Upper lobe of left lung (tissue), 6 donors: ENCODE measurements at regions not wholly inside any gene's neighbourhood (a gene's known extent, or its start where the extent isn't known, plus 50 kb on each side); places are given as distances from the start of the nearest gene placed in this dataset.

ENCODE experiments used
- ATAC-seq, 2 donors: fragments of 200-7000 bp; cut with Tn5 transposase; one replicate each; pipeline ENCODE4 v1.9.1; 2022; ENCODE audit warnings: mild to moderate bottlenecking in 2 of 2, moderate library complexity in 2 of 2; ENCODE audit not compliant: low FRiP score in 2 of 2
- DNase-seq, 2 donors: peaks; one replicate each; pipeline ENCODE4 v3.0.0-alpha.2; 2019 to 2020
- H3K27ac ChIP-seq, 4 donors: fragments of 200-600 bp; sonication (generic); one replicate each; pipeline ENCODE4 v1.5.1; 2016 to 2019
- H3K27me3 ChIP-seq, 4 donors: fragments of 200-600 bp; sonication (generic); one replicate each; pipeline ENCODE4 v1.5.1; 2017 to 2019
- H3K36me3 ChIP-seq, 4 donors: fragments of 200-600 bp; sonication (generic); one replicate each; pipeline ENCODE4 v1.5.1; 2016 to 2019
- H3K4me1 ChIP-seq, 4 donors: fragments of 200-600 bp; sonication (generic); one replicate each; pipeline ENCODE4 v1.5.1; 2018 to 2019
- H3K4me3 ChIP-seq, 4 donors: fragments of 200-600 bp; sonication (generic); one replicate each; pipeline ENCODE4 v1.5.1; 2017 to 2019; ENCODE audit warnings: mild to moderate bottlenecking in 2 of 4, moderate library complexity in 1 of 4
- H3K9me3 ChIP-seq, 4 donors: fragments of 200-600 bp; sonication (generic); one replicate each; pipeline ENCODE4 v1.5.1; 2018 to 2019
- EP300 ChIP-seq, 4 donors: sonication (generic); formaldehyde crosslinking; IDR thresholded peaks; one replicate each; pipeline ENCODE4 v1.5.1; 2017; ENCODE audit warnings: antibody characterized with exemption in 4 of 4, control low read depth in 2 of 4
- POLR2A ChIP-seq, 4 donors: fragments of 450-650 bp; IDR thresholded peaks; one replicate each; pipeline ENCODE4 v1.5.1; 2016 to 2017; ENCODE audit warnings: antibody characterized with exemption in 4 of 4, mild to moderate bottlenecking in 2 of 4
- POLR2AphosphoS5 ChIP-seq, 2 donors: sonication (generic); formaldehyde crosslinking; IDR thresholded peaks; one replicate each; pipeline ENCODE4 v1.5.1; 2017; ENCODE audit warnings: antibody characterized with exemption in 2 of 2
- WGBS, 2 donors: methylation state at CpG; one replicate each; pipeline ENCODE4 v1.1.5; 2017 to 2018; 5-methylcytosine and 5-hydroxymethylcytosine counted together
- TF ChIP-seq, protein P1 (sequence below), 6 experiments: fragments of 450-650 bp in 4 of 6; fragments of 200-600 bp in 2 of 6; sonication (generic) in 2 of 6; IDR thresholded peaks; one replicate each; pipeline ENCODE4 v1.5.1; 2016 to 2019; ENCODE audit warnings: antibody characterized with exemption in 6 of 6
- donor health status: DM: no; HTN: no; CAD: no; lungs with moderate emphysema.
- donor health status: DM: no; HTN: yes; CAD: no; lungs with severe emphysema.

DNA sequence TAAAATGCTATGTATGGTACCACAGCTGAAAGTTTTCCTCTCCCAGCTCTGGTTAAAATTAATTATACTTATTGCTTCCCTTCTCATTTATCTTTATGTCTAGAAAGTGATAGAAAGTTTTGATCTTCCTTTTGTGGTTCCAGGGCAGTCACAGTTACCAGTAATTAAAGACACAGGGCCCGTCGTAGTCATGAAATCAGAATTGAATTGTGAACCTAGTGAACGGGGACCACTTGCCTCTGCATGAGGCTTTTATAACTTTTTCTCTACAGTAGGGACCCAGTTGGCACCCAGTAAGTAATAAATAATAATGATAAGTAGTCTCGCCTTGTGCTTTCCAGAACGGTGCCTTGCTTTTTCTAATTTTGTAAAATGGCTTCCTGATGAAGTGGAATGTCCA, 231.7 kb upstream of the SATB1 start:
- H3K4me3 ChIP-seq = no peak overlapping the region
- no peak overlapping the region for H3K27ac ChIP-seq
- DNase-seq (no peak), ATAC-seq (no peak)
- TF ChIP-seq, protein P1, sequence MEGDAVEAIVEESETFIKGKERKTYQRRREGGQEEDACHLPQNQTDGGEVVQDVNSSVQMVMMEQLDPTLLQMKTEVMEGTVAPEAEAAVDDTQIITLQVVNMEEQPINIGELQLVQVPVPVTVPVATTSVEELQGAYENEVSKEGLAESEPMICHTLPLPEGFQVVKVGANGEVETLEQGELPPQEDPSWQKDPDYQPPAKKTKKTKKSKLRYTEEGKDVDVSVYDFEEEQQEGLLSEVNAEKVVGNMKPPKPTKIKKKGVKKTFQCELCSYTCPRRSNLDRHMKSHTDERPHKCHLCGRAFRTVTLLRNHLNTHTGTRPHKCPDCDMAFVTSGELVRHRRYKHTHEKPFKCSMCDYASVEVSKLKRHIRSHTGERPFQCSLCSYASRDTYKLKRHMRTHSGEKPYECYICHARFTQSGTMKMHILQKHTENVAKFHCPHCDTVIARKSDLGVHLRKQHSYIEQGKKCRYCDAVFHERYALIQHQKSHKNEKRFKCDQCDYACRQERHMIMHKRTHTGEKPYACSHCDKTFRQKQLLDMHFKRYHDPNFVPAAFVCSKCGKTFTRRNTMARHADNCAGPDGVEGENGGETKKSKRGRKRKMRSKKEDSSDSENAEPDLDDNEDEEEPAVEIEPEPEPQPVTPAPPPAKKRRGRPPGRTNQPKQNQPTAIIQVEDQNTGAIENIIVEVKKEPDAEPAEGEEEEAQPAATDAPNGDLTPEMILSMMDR (IDR thresholded peaks at IDR 0.05) = no peak
- TF ChIP-seq POLR2AphosphoS5 (IDR thresholded peaks at IDR 0.05) = no peak
- TF ChIP-seq POLR2A (IDR thresholded peaks at IDR 0.05) = no peak
- no peak for TF ChIP-seq EP300 (IDR thresholded peaks at IDR 0.05)
- no peaks in the 10 kb centered on the region for H3K9me3 ChIP-seq
- H3K27me3 ChIP-seq = no peaks in the 10 kb centered on the region
- no peaks in the 10 kb centered on the region for H3K4me1 ChIP-seq
- WGBS, 2 donors = 53 to 70% methylated on average over 5 of the region's 5 CpGs
- H3K36me3 ChIP-seq = no peaks in the 10 kb centered on the region

DNA sequence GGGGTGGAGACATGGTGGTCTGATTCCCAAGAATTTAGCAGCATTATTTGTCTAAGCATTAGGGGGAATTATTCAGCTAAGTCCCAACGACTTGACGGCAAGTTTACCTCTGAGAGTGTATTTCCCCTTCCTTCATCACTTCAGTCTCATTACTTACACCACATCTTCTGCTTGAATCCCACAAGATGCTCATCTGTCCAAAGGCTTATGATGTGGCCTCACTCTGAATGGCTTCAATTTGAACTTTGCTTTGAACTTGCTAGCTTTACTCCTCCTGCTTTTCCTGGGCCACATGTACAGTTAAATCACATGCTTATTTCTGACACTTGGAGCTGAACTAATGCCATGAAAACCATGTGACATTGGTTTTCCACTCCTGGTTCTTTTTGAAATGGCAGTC, 231.3 kb upstream of the SATB1 start:
- Histone ChIP-seq H3K4me1 (no peaks in the 10 kb centered on the region), H3K27ac (no peak overlapping the region), H3K27me3 (no peaks in the 10 kb centered on the region), H3K9me3 (no peaks in the 10 kb centered on the region), H3K4me3 (no peak overlapping the region), H3K36me3 (no peaks in the 10 kb centered on the region)
- DNase-seq (no peak), ATAC-seq (no peak)
- 71 to 75% methylated on average over 2 of the region's 2 CpGs for WGBS, 2 donors
- TF ChIP-seq, protein P1 (IDR thresholded peaks at IDR 0.05) = no peak
- TF ChIP-seq POLR2A (IDR thresholded peaks at IDR 0.05) = no peak
- no peak for TF ChIP-seq EP300 (IDR thresholded peaks at IDR 0.05)
- no peak for TF ChIP-seq POLR2AphosphoS5 (IDR thresholded peaks at IDR 0.05)

DNA sequence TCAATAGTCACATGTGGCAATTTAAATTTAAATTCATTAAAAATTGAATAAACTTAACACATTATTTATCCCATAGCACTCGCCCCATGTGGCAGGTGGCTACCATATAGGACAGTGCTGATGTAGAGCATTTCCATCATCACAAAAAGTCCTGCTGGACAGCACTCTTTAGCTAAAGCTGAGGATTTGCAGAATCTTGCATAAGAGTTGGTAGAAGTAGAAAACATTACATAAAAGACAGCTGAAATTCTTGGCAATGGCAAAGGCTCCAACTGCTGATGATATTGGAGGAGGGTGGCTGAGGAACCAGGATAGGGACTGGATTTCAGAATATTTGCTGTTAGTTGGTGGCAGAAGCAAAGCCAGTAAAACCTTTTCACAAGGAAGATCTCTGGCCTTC, 230.7 kb upstream of the SATB1 start:
- H3K36me3 ChIP-seq = no peaks in the 10 kb centered on the region
- no peaks in the 10 kb centered on the region for H3K4me1 ChIP-seq
- ATAC-seq = no peak
- no peak overlapping the region for H3K27ac ChIP-seq
- 89 to 91% methylated on average over 1 of the region's 1 CpG for WGBS, 2 donors
- no peak for DNase-seq
- TF ChIP-seq EP300 (IDR thresholded peaks at IDR 0.05) (no peak), POLR2A (IDR thresholded peaks at IDR 0.05) (no peak), POLR2AphosphoS5 (IDR thresholded peaks at IDR 0.05) (no peak)
- TF ChIP-seq, protein P1 (IDR thresholded peaks at IDR 0.05) = no peak
- no peaks in the 10 kb centered on the region for H3K9me3 ChIP-seq
- no peaks in the 10 kb centered on the region for H3K27me3 ChIP-seq
- no peak overlapping the region for H3K4me3 ChIP-seq

DNA sequence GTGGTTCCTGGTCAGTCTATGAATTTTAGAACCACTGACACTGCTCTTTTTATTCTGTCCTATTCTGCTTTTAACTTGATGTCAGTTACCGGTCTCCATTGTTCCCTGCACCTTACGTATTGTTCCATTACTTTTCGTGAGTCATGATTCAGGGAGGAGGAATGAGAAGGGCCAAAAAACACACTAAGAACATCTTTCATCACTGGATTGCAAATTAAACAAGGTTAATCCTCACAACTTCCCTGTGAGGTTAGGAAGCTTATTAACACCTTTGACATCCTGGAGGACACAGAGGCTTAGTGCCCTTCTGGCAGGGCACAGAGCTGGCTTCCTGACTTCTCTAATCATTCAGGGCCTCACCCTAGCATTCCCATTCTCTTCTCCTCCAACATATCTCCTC, 227.6 kb upstream of the SATB1 start:
- no peaks in the 10 kb centered on the region for H3K36me3 ChIP-seq
- H3K4me1 ChIP-seq = no peaks in the 10 kb centered on the region
- no peak overlapping the region for H3K4me3 ChIP-seq
- no peak for ATAC-seq
- WGBS, 2 donors = 89 to 93% methylated on average over 3 of the region's 3 CpGs
- no peak for TF ChIP-seq POLR2A (IDR thresholded peaks at IDR 0.05)
- TF ChIP-seq, protein P1 (IDR thresholded peaks at IDR 0.05) = no peak
- no peak for TF ChIP-seq POLR2AphosphoS5 (IDR thresholded peaks at IDR 0.05)
- TF ChIP-seq EP300 (IDR thresholded peaks at IDR 0.05) = no peak
- no peaks in the 10 kb centered on the region for H3K9me3 ChIP-seq
- DNase-seq = no peak
- H3K27ac ChIP-seq = no peak overlapping the region
- H3K27me3 ChIP-seq = no peaks in the 10 kb centered on the region

DNA sequence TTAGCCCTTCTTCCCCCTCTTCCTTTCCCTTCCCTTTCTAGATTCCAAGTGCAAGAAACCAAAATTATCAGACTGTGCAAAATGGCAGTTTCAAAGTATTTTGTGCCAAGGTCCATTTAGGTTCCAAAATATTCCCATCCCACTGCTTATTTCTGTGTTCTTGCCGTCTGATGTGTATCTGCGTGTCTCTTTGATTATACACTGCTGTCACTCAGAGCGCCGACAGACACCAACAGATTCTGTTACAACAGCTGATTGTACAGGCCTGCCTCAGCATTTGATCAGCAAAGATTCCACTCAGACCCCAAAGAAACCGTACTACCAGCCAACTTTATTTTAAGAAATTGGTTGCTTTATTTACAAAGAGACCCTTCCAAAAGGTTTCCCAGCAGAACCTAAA, 225.6 kb upstream of the SATB1 start:
- no peak for ATAC-seq
- TF ChIP-seq, protein P1 (IDR thresholded peaks at IDR 0.05) = no peak
- no peak for TF ChIP-seq POLR2AphosphoS5 (IDR thresholded peaks at IDR 0.05)
- TF ChIP-seq EP300 (IDR thresholded peaks at IDR 0.05) = no peak
- Histone ChIP-seq H3K9me3 (no peaks in the 10 kb centered on the region), H3K27me3 (no peaks in the 10 kb centered on the region), H3K36me3 (no peaks in the 10 kb centered on the region), H3K4me3 (no peak overlapping the region), H3K4me1 (no peaks in the 10 kb centered on the region), H3K27ac (no peak overlapping the region)
- 80 to 82% methylated on average over 5 of the region's 5 CpGs for WGBS, 2 donors
- DNase-seq = no peak
